ENCODE measurements at regions not wholly inside any gene's neighbourhood (a gene's known extent, or its start where the extent isn't known, plus 50 kb on each side); places are given as distances from the start of the nearest gene placed in this dataset.

DNA sequence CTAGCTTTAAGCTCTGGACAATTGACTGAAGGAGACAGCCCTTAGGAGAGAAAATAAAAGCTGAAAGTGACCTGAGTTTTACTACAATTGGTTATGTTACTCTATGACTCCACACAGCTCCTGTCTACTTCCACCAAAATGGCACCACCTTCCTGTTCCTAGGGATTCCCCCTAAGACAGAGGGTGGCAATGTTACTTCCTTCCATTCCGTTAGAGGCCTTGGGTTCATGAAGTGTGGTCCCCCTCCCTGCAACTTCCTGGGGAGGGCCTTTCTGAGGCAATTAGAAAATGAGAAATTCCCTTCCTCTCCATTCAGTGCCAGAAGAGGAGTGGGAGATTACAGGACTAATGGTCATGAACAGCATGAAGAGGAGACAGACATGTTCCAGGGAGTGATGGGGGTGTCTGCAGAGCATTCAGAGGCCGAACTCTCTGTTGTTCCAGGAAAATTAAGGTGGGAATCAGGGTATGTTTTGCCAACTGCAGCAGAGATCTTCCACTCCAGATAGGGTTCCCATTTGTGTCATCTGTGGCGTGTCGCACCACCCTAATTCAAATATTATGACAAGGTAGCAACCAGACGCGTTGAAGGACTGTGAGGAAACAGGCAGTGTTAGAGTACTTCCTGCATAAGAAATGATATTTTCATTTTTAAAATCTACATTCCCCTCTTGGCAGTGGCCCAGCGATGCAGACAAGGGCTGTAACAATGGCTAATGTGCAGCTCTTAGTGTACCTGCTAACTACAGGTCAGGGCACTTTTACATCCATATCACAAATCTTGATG is 53.1 kb upstream of the TRIM67 start:
- DNase-seq (ENCODE audit: low spot score) = no peak

DNA sequence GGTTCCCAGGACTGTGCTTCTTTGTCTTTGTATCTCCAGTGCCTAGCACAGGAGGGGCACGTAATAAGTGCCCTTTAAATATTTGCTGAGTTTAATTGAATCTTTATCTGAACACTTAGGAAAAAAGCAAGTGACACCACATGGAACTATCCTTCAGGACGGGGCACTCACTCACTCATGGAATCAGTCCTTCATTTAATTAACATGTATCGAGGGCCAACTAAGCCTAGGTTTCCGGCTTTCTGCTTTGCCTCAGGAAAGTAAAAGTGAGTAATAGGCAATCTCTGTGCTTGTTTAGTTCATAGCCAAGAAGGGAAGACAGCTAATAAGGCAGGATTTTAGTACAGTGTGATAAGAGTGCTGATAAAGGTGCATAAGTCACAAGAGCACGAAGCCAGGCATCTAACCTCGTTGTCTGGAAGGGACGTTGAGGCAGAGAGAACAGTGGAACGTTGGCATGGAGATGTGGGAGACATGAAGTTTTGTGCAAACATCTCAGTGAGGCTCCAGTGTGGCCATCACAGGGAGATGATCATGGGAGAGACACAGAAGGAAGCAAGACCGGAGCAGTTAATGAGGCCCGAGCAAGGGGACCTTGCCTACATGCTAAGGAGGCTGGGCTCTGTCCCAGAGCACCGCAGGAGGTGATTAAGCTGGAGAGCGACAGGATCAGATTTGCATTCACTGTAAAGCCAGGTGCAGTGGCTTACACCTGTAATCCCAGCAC is 54.1 kb upstream of the TRIM67 start:
- DNase-seq (ENCODE audit: low spot score) = peak; percentile 10

DNA sequence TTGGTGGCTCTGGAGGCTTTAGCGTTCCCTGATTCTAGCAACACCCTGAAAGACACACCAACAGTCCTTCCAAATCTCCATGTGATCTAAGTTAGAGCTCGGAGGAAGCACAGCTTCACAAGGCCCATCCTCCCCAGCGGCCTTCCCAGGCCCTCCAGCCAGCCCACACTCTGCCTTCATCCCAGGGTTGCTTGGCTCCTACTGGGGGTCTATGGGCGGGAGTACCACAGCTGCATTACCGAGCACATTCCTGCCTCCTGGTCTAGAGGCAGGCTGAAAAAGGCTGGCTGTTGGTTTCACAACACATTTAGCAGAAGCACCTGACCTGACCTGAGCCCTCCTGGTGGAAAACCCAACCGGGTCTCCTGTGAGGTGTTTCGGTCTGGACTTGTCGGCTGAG is 54.7 kb upstream of the TRIM67 start:
- DNase-seq (ENCODE audit: low spot score) = no peak

DNA sequence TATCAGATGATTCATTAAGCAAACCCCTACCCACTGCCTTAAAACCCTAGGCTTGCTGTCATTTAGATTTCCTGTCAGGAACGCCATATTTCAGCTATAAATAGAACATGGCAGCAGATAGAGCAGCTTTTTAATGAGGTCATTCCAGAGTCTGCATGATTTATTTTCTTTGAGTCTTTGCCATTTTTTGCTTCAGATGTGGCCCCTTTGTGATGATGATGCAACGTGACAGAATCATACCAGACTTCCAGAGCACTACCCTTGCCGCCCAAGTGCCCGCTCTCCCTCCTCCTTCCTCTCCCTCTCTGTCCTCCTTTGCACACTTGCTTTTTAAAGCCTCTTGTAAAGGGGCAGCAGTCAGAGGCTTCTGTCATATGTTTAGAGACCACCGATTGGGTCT is 55.5 kb upstream of the TRIM67 start:
- DNase-seq (ENCODE audit: low spot score) = peak; percentile 96

DNA sequence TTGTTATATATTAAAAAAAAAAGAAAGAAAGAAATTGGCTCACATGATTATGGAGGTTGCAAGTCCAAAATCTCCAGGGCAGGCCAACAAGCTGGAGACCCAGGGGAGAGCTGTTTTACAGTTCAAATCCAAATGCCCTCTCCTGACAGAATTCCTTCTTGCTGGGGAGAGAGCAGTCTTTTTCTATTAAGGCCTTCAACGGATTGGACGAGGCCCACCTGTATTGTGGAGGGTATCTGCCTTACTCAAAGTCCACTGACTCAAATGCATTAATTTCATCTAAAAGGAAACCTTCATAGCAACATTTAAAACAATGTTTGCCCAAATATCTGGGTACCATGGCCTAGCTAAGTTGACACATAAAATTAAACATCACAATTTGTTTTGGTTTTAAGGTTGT is 56.9 kb upstream of the TRIM67 start:
- DNase-seq (ENCODE audit: low spot score) = no peak

DNA sequence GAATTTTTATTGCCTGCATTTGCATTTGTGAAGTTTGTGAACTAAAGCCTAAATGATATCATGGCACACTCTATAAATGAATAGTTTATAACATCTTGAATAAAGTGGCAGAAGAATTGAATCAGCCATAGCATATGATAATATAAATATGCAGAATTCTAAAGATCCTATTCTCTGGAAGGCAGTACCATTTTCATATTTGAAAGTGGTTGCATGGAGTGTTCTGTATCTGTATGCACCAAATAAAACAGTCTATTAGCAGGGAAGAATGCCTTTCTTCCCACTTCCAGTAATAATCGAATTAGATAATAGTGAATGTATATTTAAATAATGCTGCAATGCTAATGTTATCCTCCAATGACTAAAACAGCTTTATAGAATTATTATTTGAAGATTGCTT is 57.9 kb upstream of the TRIM67 start:
- DNase-seq (ENCODE audit: low spot score) = no peak

DNA sequence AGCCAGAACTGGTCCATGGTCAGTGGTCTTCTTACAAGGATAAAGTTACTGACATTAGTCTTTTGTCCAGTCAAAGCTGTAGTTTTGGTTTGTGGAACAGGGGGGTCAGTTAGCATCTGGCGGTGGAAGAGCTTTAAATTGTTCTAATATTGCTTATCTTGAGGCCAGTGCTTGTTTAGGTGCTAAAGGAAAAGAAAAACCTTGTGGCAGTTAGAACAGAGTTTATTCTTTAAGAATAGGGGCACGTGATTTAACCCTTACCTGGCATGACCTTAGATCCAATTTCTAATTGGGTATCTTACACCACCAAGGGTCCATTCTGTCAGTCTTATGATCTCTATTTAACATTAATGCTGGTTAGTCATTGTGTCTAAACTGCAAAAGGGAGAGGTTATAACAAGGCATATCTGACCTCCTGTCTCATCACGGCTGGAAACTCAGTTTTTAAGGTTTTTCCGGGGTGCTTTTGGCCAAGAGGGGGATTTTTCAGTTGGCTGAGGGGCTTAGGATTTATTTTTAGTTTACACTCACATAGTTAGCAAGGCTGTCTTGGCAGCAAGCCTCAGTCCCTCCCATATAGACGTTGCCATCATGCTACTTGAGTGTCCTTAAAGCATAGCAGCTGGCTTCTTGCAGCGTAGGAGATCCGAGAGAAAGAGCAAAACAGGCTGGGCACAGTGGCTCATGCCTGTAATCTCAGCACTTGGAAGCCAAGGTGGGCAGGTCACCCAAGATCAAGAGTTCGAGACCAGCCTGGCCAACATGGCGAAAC is 60.1 kb upstream of the FAM89A start:
- no peak for DNase-seq (ENCODE audit: low spot score)

DNA sequence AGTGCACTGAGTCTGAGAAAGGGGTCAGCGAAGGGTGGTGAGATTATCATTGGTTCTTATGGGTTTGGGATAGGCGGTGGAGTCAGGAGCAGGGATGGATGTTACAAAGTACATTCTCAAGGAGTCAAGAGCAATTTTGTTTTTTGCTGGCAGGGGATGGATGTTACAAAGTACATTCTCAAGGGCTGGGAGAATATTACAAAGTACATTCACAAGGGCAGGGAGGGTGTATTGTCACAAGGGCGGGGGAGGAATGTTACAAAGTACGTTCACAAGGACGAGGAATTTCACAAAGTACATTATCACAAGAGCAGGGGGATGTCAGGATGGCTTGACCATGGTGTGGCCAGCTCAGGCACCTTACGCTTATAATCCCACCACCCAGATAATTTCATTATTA is 59.3 kb upstream of the FAM89A start:
- no peak for DNase-seq (ENCODE audit: low spot score)

DNA sequence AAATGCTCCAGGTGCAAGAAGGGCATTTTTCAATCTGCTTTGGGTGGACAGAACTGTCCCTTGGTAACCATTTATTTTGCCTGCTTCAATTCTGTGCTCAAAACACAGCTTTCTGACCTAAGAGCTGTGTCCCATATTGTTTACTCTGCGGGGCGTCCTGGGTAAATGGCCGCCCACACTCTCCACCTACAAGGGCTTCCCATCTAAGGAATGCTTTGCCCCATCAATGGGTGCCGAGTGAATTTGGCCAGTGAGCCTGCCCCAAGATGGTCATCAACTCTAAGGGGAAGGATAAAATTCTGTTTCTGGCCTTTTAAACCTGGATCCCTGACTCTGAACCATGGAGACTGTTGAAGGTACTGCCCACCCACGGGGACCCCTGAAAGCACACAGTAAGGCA is 55.5 kb upstream of the FAM89A start:
- no peak for DNase-seq (ENCODE audit: low spot score)

DNA sequence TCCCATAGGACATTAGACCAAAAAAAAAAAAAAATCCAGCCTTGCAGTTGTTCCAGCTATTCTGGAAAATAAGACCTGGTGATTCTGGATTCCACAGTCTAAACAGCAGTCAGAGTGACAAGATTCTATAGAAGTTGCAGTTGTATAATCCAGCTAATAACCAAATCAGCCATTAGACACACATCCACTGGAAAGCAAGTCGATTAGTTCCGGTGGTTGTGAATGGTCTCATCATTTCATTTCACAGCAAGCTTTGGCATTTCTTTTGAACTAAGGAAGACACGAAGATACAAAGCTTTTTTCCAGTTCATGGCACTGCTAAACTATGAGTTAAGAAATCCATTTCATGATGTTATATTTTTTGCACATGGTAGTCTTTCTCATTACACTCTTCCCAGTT is 54.4 kb upstream of the FAM89A start:
- DNase-seq (ENCODE audit: low spot score) = no peak

DNA sequence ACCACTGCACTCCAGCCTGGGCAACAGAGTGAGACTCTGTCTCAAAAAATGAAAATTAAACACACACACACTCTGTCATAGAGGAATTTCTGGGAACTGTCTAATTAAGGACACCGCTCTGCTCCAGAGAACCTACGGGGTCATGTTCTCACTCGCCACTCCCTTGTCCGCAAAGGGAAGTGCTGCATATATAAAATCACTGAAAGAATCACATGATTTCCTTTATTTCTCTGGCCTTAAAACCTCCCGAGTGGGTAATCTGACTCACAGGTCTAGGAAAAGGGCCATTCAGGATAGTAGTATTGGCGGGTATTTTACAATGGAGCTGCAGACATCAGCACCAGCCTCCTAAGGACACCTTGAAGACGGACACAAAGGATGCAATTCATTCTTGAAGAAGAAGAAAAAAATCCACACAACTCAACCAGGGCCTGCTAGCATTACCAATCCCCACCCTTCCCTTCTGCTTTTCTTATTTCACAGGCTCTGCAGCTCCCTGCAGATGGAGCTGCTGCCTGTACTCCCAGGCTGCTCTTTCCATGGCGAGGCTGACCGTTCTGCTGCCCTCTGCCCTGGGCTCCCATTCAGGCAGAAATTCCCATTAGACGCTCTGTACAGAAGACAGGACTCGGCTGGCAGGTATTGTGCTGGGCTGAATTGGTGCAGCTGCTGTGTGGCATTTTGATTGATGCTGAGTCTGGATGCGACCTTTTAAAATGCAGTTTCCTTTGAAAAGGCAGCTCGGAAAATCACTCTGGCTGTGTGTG is 53.3 kb upstream of the FAM89A start:
- no peak for DNase-seq (ENCODE audit: low spot score)

DNA sequence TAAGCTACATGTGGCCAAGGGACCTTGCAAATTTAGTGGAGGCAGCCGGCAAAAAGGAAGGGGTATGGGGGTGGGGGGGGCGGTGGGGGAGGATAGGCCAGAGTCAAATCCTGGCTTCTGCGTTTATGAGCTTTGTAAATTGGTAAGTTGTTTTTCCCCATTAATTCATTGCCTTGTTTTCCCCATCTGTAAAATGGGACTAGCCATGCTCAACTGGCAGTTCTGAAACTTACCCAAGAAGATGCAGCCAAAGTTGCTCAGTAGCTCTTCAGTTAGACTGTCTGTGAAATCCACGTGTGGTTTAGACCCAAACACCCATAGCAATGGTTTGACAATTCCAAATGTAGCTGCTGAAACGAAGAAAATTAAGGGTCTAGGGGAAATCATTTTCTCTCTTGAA is 52.3 kb upstream of the FAM89A start:
- DNase-seq (ENCODE audit: low spot score) = no peak

DNA sequence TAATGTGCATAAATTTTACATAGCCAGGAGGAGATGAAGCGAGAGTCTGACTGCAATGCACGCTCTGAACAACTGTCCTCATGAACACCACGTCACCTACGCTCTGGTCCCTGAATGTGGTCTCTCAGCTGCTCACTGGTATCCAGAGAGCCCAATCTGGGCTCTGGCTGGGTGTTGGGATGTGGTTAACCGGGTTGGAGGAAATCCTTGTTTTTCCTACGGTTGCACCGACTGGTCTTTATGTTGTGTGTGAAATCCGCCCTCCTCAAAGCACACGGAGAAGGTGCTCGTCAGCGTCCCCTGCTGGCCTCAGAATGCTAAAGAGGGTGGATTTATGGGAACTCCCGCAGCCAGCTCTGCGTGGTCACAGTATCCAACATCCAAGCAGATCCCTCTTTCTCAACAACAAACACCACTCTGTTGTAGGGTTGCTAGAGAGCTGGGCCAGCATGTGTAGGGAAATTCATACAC is 51.8 kb upstream of the FAM89A start:
- DNase-seq (ENCODE audit: low spot score) = no peak

DNA sequence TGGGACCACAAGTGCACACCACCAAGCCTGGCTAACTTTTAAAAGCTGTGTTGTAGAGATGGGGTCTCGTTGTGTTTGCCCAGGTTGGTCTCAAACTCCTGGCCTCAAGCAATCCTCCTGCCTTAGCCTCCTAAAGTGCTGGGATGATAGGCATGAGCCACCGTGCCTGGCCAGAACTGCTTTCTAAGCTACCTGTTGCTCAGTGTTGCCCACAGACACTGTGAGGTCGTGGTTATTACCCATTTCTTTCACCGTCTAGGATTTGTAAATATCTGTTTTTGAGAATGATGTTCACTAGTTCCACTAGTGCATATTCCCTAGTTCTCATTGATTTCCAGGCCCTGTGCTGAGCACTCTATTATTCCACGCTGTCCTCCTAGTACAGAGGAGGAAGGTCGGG is 51.4 kb upstream of the FAM89A start:
- no peak for DNase-seq (ENCODE audit: low spot score)
